HepG2 (cell line): ENCODE measurements at regions not wholly inside any gene's neighbourhood (a gene's known extent, or its start where the extent isn't known, plus 50 kb on each side); places are given as distances from the start of the nearest gene placed in this dataset.

Experiments used
- CTCF ChIP-seq: sonication (generic); formaldehyde crosslinking; IDR thresholded peaks from 2 replicates; pipeline ENCODE4 v1.5.0; 2020; ENCODE audit warnings: mild to moderate bottlenecking, missing genetic modification reagents, moderate library complexity
- DNMT1 ChIP-seq: sonication (generic); formaldehyde crosslinking; IDR thresholded peaks from 2 replicates; pipeline ENCODE4 v1.5.1; 2020; ENCODE audit warnings: mild to moderate bottlenecking, missing genetic modification reagents
- HOXA7 ChIP-seq: sonication (generic); formaldehyde crosslinking; IDR thresholded peaks from 2 replicates; pipeline ENCODE4 v1.8.1; 2022; ENCODE audit warnings: mild to moderate bottlenecking, missing genetic modification reagents, moderate library complexity
- NR2C2 ChIP-seq: sonication (generic); formaldehyde crosslinking; IDR thresholded peaks from 2 replicates; pipeline ENCODE4 v1.4.0; 2020; ENCODE audit warnings: missing genetic modification reagents, mild to moderate bottlenecking, moderate library complexity, borderline replicate concordance
- POLR2A ChIP-seq, 2 experiments: IDR thresholded peaks; 2 replicates each; pipeline ENCODE4 v1.6.1; 2011; ENCODE audit warnings: low read depth in 2 of 2, low read length in 2 of 2, mild to moderate bottlenecking in 1 of 2, moderate library complexity in 1 of 2; ENCODE audit not compliant: insufficient read depth in 1 of 2
- RAD21 ChIP-seq: fragments of 450-650 bp; formaldehyde crosslinking; IDR thresholded peaks from 2 replicates; pipeline ENCODE4 v1.5.0; 2020; ENCODE audit warnings: mild to moderate bottlenecking
- SMC3 ChIP-seq: IDR thresholded peaks from 2 replicates; pipeline ENCODE4 v1.6.1; 2011; ENCODE audit warnings: low read length, improper control_type of control experiment
- STAG1 ChIP-seq: sonication (generic); formaldehyde crosslinking; IDR thresholded peaks from 2 replicates; pipeline ENCODE4 v1.4.0; 2020; ENCODE audit warnings: missing genetic modification reagents
- ZBTB43 ChIP-seq: sonication (generic); formaldehyde crosslinking; conservative IDR thresholded peaks from 2 replicates; pipeline ENCODE4 v1.4.0; 2020; ENCODE audit warnings: missing genetic modification reagents
- ZNF777 ChIP-seq: sonication (generic); formaldehyde crosslinking; IDR thresholded peaks from 2 replicates; pipeline ENCODE4 v1.4.0; 2020; ENCODE audit warnings: missing genetic modification reagents
- ZSCAN31 ChIP-seq: sonication (generic); formaldehyde crosslinking; IDR thresholded peaks from 2 replicates; pipeline ENCODE4 v1.5.0; 2020; ENCODE audit warnings: low read depth, mild to moderate bottlenecking, missing genetic modification reagents
- TF ChIP-seq, protein P1 (sequence below): sonication (generic); formaldehyde crosslinking; conservative IDR thresholded peaks from 2 replicates; pipeline ENCODE4 v1.8.0; 2022; ENCODE audit warnings: low read depth, missing genetic modification reagents

DNA sequence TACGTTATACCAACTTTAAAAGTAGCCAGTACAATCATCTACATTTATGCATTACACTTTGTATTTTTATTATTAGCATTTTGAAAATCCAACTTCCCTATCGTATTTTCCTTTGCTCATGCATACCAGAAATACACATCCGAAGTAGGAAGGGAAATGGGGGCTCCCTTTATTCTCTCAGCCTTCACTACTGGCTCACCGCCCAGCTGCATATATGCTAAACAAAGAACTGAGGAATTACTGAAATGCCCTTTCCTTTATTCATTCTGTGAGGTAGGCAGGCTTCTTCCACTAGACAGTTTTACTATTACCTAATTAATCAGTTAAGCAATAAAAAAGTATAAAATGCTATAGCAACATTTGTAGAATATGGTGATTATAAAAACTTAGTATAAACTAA, 291.6 kb downstream of the KLF12 start:
- TF ChIP-seq ZSCAN31 (CRISPR knock-in tag), result no peak
- no peak for TF ChIP-seq DNMT1 (CRISPR knock-in tag)
- no peak for TF ChIP-seq ZBTB43 (CRISPR knock-in tag)
- no peak for TF ChIP-seq CTCF (CRISPR knock-in tag)
- TF ChIP-seq POLR2A (IDR thresholded peaks at IDR 0.05; ENCODE audit: insufficient read depth in 1 of 2, low read depth in 2 of 2, low read length in 2 of 2), result no peak
- TF ChIP-seq RAD21 (CRISPR knock-in tag), result no peak
- TF ChIP-seq, protein P1, sequence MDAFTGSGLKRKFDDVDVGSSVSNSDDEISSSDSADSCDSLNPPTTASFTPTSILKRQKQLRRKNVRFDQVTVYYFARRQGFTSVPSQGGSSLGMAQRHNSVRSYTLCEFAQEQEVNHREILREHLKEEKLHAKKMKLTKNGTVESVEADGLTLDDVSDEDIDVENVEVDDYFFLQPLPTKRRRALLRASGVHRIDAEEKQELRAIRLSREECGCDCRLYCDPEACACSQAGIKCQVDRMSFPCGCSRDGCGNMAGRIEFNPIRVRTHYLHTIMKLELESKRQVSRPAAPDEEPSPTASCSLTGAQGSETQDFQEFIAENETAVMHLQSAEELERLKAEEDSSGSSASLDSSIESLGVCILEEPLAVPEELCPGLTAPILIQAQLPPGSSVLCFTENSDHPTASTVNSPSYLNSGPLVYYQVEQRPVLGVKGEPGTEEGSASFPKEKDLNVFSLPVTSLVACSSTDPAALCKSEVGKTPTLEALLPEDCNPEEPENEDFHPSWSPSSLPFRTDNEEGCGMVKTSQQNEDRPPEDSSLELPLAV (CRISPR knock-in tag), result no peak
- TF ChIP-seq NR2C2 (CRISPR knock-in tag), result no peak
- TF ChIP-seq ZNF777 (CRISPR knock-in tag), result no peak
- no peak for TF ChIP-seq STAG1 (CRISPR knock-in tag)
- TF ChIP-seq HOXA7 (CRISPR knock-in tag), result no peak
- TF ChIP-seq SMC3, result no peak
